HepG2 (cell line): ENCODE measurements at regions not wholly inside any gene's neighbourhood (a gene's known extent, or its start where the extent isn't known, plus 50 kb on each side); places are given as distances from the start of the nearest gene placed in this dataset.

Source experiments
- CREM ChIP-seq, 2 experiments: sonication (generic) in 1 of 2; formaldehyde crosslinking in 1 of 2; IDR thresholded peaks; 2 replicates each; pipeline versions ENCODE4 v1.4.0 to v1.6.1; 2016 to 2020; ENCODE audit warnings: antibody characterized with exemption in 1 of 2, mild to moderate bottlenecking in 1 of 2, missing genetic modification reagents in 1 of 2
- EP300 ChIP-seq, 3 experiments: sonication (generic) in 1 of 3; formaldehyde crosslinking in 1 of 3; IDR thresholded peaks; 2 replicates each; pipeline versions ENCODE4 v1.5.1 to v1.6.1; 2011 to 2020; ENCODE audit warnings: low read depth in 2 of 3, low read length in 2 of 3, borderline replicate concordance in 1 of 3, improper control_type of control experiment in 1 of 3, mild to moderate bottlenecking in 1 of 3, missing genetic modification reagents in 1 of 3, moderate library complexity in 1 of 3
- ETV5 ChIP-seq: IDR thresholded peaks from 2 replicates; pipeline ENCODE4 v1.6.1; 2018; ENCODE audit warnings: missing biosample characterization, missing genetic modification reagents, inconsistent platforms, borderline replicate concordance
- GZF1 ChIP-seq: sonication (generic); formaldehyde crosslinking; IDR thresholded peaks from 2 replicates; pipeline ENCODE4 v1.5.1; 2020; ENCODE audit warnings: mild to moderate bottlenecking, missing genetic modification reagents
- HOXA5 ChIP-seq: sonication (generic); formaldehyde crosslinking; IDR thresholded peaks from 2 replicates; pipeline ENCODE4 v1.4.0; 2020; ENCODE audit warnings: missing genetic modification reagents
- MBD4 ChIP-seq: IDR thresholded peaks from 2 replicates; pipeline ENCODE4 v1.6.1; 2012; ENCODE audit warnings: low read length, inconsistent platforms, borderline replicate concordance
- MEIS2 ChIP-seq: sonication (generic); formaldehyde crosslinking; IDR thresholded peaks from 2 replicates; pipeline ENCODE4 v1.9.0; 2021; ENCODE audit warnings: mild to moderate bottlenecking, missing genetic modification reagents
- YY1 ChIP-seq: IDR thresholded peaks from 2 replicates; pipeline ENCODE4 v1.6.1; 2011; ENCODE audit warnings: low read length, low read depth, moderate library complexity, mild to moderate bottlenecking; ENCODE audit not compliant: insufficient read depth, insufficient replicate concordance
- ZNF138 ChIP-seq: sonication (generic); formaldehyde crosslinking; IDR thresholded peaks from 2 replicates; pipeline ENCODE4 v1.5.0; 2020; ENCODE audit warnings: mild to moderate bottlenecking, low read depth, missing genetic modification reagents
- ZNF260 ChIP-seq: sonication (generic); formaldehyde crosslinking; IDR thresholded peaks from 2 replicates; pipeline ENCODE4 v1.4.0; 2020; ENCODE audit warnings: missing genetic modification reagents, low read depth, mild to moderate bottlenecking, borderline replicate concordance
- ZNF792 ChIP-seq: IDR thresholded peaks from 2 replicates; pipeline ENCODE4 v1.6.1; 2016
- TF ChIP-seq, protein P1 (sequence below), 2 experiments: sonication (generic) in 1 of 2; formaldehyde crosslinking in 1 of 2; IDR thresholded peaks; 2 replicates each; pipeline versions ENCODE4 v1.4.0 to v1.6.1; 2016 to 2020; ENCODE audit warnings: borderline replicate concordance in 1 of 2, low read depth in 1 of 2, mild to moderate bottlenecking in 1 of 2, missing genetic modification reagents in 1 of 2
- TF ChIP-seq, protein P2 (sequence below): IDR thresholded peaks from 2 replicates; pipeline ENCODE4 v1.6.1; 2016; ENCODE audit warnings: mild to moderate bottlenecking, missing biosample characterization, missing genetic modification reagents
- TF ChIP-seq, protein P3 (sequence below), 2 experiments: sonication (generic) in 1 of 2; formaldehyde crosslinking in 1 of 2; IDR thresholded peaks; 2 replicates each; pipeline versions ENCODE4 v1.4.0 to v1.6.1; 2018 to 2020; ENCODE audit warnings: missing genetic modification reagents in 2 of 2, borderline replicate concordance in 1 of 2, low read depth in 1 of 2, mild to moderate bottlenecking in 1 of 2, missing biosample characterization in 1 of 2
- TF ChIP-seq, protein P4 (sequence below): sonication (generic); formaldehyde crosslinking; IDR thresholded peaks from 2 replicates; pipeline ENCODE4 v1.4.0; 2020; ENCODE audit warnings: missing genetic modification reagents, borderline replicate concordance
- TF ChIP-seq, protein P5 (sequence below): sonication (generic); formaldehyde crosslinking; IDR thresholded peaks from 2 replicates; pipeline ENCODE4 v1.5.0; 2020; ENCODE audit warnings: missing genetic modification reagents, mild to moderate bottlenecking, borderline replicate concordance

DNA sequence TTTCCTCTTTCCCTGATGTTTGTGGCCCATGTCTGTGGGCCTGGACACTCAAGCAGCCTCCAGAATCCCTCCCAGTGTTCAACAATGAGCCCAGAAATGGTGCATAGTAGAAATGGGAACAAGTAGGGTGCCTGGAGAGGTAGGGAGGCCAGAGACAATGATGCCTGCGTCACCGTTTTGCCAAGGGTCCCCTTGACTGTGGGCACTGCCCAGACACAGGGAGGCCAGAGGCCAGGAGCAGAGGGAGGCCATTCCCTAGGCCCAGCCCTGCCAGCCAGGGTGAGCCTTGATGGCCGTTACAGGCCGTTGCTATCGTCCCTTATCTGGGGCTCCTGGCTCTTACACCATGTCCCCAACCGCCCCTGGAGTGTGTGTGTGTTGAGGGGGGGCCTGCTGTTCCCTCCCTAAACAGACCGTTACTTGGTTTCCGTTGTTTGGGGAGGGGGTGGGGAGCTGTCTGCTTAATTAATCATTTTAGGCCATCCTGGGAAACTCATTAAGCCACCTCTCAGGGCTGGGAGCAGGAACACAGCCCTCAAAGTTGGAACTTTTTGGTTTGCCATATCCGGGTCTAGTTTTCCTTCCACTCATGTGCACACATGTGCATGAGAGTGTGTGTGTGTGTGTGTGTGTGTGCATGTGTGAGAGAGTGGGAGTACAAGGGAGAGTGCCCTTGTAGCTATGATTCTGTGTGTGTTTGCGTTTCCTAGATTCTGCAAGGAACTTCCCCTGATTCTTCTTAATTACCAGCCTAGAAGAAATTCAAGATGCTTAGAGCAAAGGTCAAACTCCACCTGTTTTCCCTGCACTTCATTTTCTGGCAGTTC is 135.2 kb upstream of the HAAO start (continued):
- TF ChIP-seq, protein P1, sequence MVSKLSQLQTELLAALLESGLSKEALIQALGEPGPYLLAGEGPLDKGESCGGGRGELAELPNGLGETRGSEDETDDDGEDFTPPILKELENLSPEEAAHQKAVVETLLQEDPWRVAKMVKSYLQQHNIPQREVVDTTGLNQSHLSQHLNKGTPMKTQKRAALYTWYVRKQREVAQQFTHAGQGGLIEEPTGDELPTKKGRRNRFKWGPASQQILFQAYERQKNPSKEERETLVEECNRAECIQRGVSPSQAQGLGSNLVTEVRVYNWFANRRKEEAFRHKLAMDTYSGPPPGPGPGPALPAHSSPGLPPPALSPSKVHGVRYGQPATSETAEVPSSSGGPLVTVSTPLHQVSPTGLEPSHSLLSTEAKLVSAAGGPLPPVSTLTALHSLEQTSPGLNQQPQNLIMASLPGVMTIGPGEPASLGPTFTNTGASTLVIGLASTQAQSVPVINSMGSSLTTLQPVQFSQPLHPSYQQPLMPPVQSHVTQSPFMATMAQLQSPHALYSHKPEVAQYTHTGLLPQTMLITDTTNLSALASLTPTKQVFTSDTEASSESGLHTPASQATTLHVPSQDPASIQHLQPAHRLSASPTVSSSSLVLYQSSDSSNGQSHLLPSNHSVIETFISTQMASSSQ (IDR thresholded peaks at IDR 0.05; ENCODE audit: low read depth) = no peak
- TF ChIP-seq, protein P1 (CRISPR knock-in tag; IDR thresholded peaks at IDR 0.05; ENCODE audit: borderline replicate concordance) = peak; percentile 26; the same call in 1 of the 2 replicates
- TF ChIP-seq, protein P2, sequence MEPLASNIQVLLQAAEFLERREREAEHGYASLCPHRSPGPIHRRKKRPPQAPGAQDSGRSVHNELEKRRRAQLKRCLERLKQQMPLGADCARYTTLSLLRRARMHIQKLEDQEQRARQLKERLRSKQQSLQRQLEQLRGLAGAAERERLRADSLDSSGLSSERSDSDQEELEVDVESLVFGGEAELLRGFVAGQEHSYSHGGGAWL (CRISPR knock-in tag) = 0 out of 2 replicates have a peak, but pooled peaks have one; percentile 36
- TF ChIP-seq, protein P3, sequence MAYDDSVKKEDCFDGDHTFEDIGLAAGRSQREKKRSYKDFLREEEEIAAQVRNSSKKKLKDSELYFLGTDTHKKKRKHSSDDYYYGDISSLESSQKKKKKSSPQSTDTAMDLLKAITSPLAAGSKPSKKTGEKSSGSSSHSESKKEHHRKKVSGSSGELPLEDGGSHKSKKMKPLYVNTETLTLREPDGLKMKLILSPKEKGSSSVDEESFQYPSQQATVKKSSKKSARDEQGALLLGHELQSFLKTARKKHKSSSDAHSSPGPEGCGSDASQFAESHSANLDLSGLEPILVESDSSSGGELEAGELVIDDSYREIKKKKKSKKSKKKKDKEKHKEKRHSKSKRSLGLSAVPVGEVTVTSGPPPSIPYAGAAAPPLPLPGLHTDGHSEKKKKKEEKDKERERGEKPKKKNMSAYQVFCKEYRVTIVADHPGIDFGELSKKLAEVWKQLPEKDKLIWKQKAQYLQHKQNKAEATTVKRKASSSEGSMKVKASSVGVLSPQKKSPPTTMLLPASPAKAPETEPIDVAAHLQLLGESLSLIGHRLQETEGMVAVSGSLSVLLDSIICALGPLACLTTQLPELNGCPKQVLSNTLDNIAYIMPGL (CRISPR knock-in tag; IDR thresholded peaks at IDR 0.05; ENCODE audit: borderline replicate concordance in 1 of 2, low read depth in 1 of 2) = peak; percentile 22 to 47; a peak in 2 of 4 replicates
- TF ChIP-seq ZNF260 (CRISPR knock-in tag) = 0 out of 2 replicates have a peak, but pooled peaks have one; percentile 40
- TF ChIP-seq MEIS2 (CRISPR knock-in tag) = no peak; the same call in 1 of the 2 replicates
- TF ChIP-seq, protein P4, sequence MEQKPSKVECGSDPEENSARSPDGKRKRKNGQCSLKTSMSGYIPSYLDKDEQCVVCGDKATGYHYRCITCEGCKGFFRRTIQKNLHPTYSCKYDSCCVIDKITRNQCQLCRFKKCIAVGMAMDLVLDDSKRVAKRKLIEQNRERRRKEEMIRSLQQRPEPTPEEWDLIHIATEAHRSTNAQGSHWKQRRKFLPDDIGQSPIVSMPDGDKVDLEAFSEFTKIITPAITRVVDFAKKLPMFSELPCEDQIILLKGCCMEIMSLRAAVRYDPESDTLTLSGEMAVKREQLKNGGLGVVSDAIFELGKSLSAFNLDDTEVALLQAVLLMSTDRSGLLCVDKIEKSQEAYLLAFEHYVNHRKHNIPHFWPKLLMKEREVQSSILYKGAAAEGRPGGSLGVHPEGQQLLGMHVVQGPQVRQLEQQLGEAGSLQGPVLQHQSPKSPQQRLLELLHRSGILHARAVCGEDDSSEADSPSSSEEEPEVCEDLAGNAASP (CRISPR knock-in tag) = peak; percentile 71; the same call in 1 of the 2 replicates
- peak; percentile 61; the same call in 1 of the 2 replicates for TF ChIP-seq HOXA5 (CRISPR knock-in tag)
- TF ChIP-seq ZNF138 = no peak
- 0 out of 2 replicates have a peak, but pooled peaks have one; percentile 44 for TF ChIP-seq GZF1 (CRISPR knock-in tag)
- TF ChIP-seq, protein P5, sequence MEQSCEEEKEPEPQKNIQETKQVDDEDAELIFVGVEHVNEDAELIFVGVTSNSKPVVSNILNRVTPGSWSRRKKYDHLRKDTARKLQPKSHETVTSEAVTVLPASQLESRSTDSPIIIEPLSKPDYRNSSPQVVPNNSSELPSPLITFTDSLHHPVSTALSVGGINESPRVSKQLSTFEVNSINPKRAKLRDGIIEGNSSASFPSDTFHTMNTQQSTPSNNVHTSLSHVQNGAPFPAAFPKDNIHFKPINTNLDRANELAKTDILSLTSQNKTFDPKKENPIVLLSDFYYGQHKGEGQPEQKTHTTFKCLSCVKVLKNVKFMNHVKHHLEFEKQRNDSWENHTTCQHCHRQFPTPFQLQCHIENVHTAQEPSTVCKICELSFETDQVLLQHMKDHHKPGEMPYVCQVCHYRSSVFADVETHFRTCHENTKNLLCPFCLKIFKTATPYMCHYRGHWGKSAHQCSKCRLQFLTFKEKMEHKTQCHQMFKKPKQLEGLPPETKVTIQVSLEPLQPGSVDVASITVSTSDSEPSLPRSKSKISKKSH (CRISPR knock-in tag) = no peak
- TF ChIP-seq EP300 (IDR thresholded peaks at IDR 0.05; ENCODE audit: low read depth in 2 of 2, low read length in 2 of 2) = peak in 1 of 2 experiments; percentile 26; a peak in 1 of 4 replicates
- TF ChIP-seq EP300 (CRISPR knock-in tag; IDR thresholded peaks at IDR 0.05; ENCODE audit: borderline replicate concordance) = peak; percentile 53; the same call in 1 of the 2 replicates
- TF ChIP-seq ETV5 (CRISPR knock-in tag) = peak; percentile 0; the same call in 1 of the 2 replicates
- peak; percentile 33 for TF ChIP-seq YY1
- TF ChIP-seq CREM (IDR thresholded peaks at IDR 0.05) = no peak
- no peak for TF ChIP-seq CREM (CRISPR knock-in tag; IDR thresholded peaks at IDR 0.05)
- 0 out of 2 replicates have a peak, but pooled peaks have one; percentile 53 for TF ChIP-seq ZNF792 (CRISPR knock-in tag)
- TF ChIP-seq MBD4 = no peak
